ENCODE measurements at regions not wholly inside any gene's neighbourhood (a gene's known extent, or its start where the extent isn't known, plus 50 kb on each side); places are given as distances from the start of the nearest gene placed in this dataset.

- no peak for DNase-seq
- no peak for ATAC-seq (ENCODE audit: low read depth)
- intact Hi-C loops (cut with micrococcal nuclease) = no loop called here
- no peaks in the 10 kb centered on the region for H3K27me3 Mint-ChIP-seq
- peaks cover 5% of the 10 kb centered on the region for H3K9me3 Mint-ChIP-seq
- no peak for TF ChIP-seq CTCF (IDR thresholded peaks at IDR 0.05)
- ChIA-PET CTCF (no interaction called here), POLR2A (no interaction called here)
- no peaks in the 10 kb centered on the region for H3K36me3 Mint-ChIP-seq (ENCODE audit: low read depth)
- H3K4me3 Mint-ChIP-seq = no peak overlapping the region
- no peak overlapping the region for H3K27ac Mint-ChIP-seq
- H3K4me1 Mint-ChIP-seq = no peaks in the 10 kb centered on the region
These were observed 232.1 kb upstream of the ZWINT start for GRCh38 chr10:56593120-56593519.

- no peak for DNase-seq
- Mint-ChIP-seq H3K27ac (no peak overlapping the region), H3K9me3 (peaks cover 5% of the 10 kb centered on the region), H3K4me3 (no peak overlapping the region), H3K27me3 (no peaks in the 10 kb centered on the region), H3K4me1 (no peaks in the 10 kb centered on the region), H3K36me3 (ENCODE audit: low read depth) (no peaks in the 10 kb centered on the region)
- ChIA-PET CTCF (no interaction called here), POLR2A (no interaction called here)
- intact Hi-C loops (cut with micrococcal nuclease) = no loop called here
- no peak for TF ChIP-seq CTCF (IDR thresholded peaks at IDR 0.05)
- no peak for ATAC-seq (ENCODE audit: low read depth)
These were observed 225.4 kb upstream of the ZWINT start for GRCh38 chr10:56586461-56586891.

GRCh38 chr10:56585447-56586171, 224.6 kb upstream of the ZWINT start:
- Mint-ChIP-seq H3K4me1 (no peaks in the 10 kb centered on the region), H3K9me3 (peaks cover 4% of the 10 kb centered on the region), H3K27ac (no peak overlapping the region), H3K36me3 (ENCODE audit: low read depth) (no peaks in the 10 kb centered on the region), H3K27me3 (no peaks in the 10 kb centered on the region), H3K4me3 (no peak overlapping the region)
- ATAC-seq (ENCODE audit: low read depth) = no peak
- CTCF ChIA-PET = no interaction called here
- intact Hi-C loops (cut with micrococcal nuclease) = no loop called here
- no peak for TF ChIP-seq CTCF (IDR thresholded peaks at IDR 0.05)
- DNase-seq = no peak
- POLR2A ChIA-PET = no interaction called here

GRCh38 chr10:56583316-56583715, 222.3 kb upstream of the ZWINT start:
- ATAC-seq (ENCODE audit: low read depth) = no peak
- POLR2A ChIA-PET = no interaction called here

GRCh38 chr10:56567580-56567979, 206.5 kb upstream of the ZWINT start:
- no peak overlapping the region for H3K4me3 Mint-ChIP-seq
- ATAC-seq (ENCODE audit: low read depth) (no peak), DNase-seq (no peak)
- H3K4me1 Mint-ChIP-seq = no peaks in the 10 kb centered on the region
- H3K27me3 Mint-ChIP-seq = no peaks in the 10 kb centered on the region
- intact Hi-C loops (cut with micrococcal nuclease) = no loop called here
- no peak overlapping the region for H3K27ac Mint-ChIP-seq
- POLR2A ChIA-PET = no interaction called here
- H3K9me3 Mint-ChIP-seq = peaks cover 10% of the 10 kb centered on the region
- CTCF ChIA-PET = no interaction called here
- no peak for TF ChIP-seq CTCF (IDR thresholded peaks at IDR 0.05)
- no peaks in the 10 kb centered on the region for H3K36me3 Mint-ChIP-seq (ENCODE audit: low read depth)

More at GRCh38 chr10:56583316-56583715, 222.3 kb upstream of the ZWINT start:
- no peaks in the 10 kb centered on the region for H3K4me1 Mint-ChIP-seq
- intact Hi-C loops (cut with micrococcal nuclease) = no loop called here
- DNase-seq = no peak
- no peak for TF ChIP-seq CTCF (IDR thresholded peaks at IDR 0.05)
- CTCF ChIA-PET = no interaction called here
- H3K9me3 Mint-ChIP-seq = no peaks in the 10 kb centered on the region
- no peak overlapping the region for H3K27ac Mint-ChIP-seq
- H3K27me3 Mint-ChIP-seq = no peaks in the 10 kb centered on the region
- H3K4me3 Mint-ChIP-seq = no peak overlapping the region
- H3K36me3 Mint-ChIP-seq (ENCODE audit: low read depth) = no peaks in the 10 kb centered on the region

Measured in activated B cell treated with CpG ODN at 0.5 μM for 24 hours (primary cell).